HG02678 (cell line): ENCODE measurements at regions not wholly inside any gene's neighbourhood (a gene's known extent, or its start where the extent isn't known, plus 50 kb on each side); places are given as distances from the start of the nearest gene placed in this dataset.

Experiments used
- ATAC-seq: cut with Tn5 transposase; IDR thresholded peaks from one replicate; pipeline ENCODE4 v1.9.1; 2021; ENCODE audit warnings: mild to moderate bottlenecking, moderate library complexity; ENCODE audit not compliant: unreplicated experiment

GRCh38 chr3:30350011-30350410 is 256.4 kb upstream of the TGFBR2 start:
- no peak for ATAC-seq

- ATAC-seq: no peak
Observed at GRCh38 chr3:30350901-30351300, 255.5 kb upstream of the TGFBR2 start.

- no peak for ATAC-seq
Observed at GRCh38 chr3:30352410-30353318, 253.7 kb upstream of the TGFBR2 start.

- ATAC-seq: peak; percentile 93
Observed at GRCh38 chr3:30353711-30354467, 252.5 kb upstream of the TGFBR2 start.

- no peak for ATAC-seq
Observed at GRCh38 chr3:30354513-30354912, 251.9 kb upstream of the TGFBR2 start.

GRCh38 chr3:30354972-30355371 is 251.4 kb upstream of the TGFBR2 start:
- ATAC-seq: no peak

- no peak for ATAC-seq
Observed at GRCh38 chr3:30355622-30356021, 250.8 kb upstream of the TGFBR2 start.

GRCh38 chr3:30356866-30357753 is 249.3 kb upstream of the TGFBR2 start:
- ATAC-seq: no peak

- ATAC-seq: no peak
Observed at GRCh38 chr3:30357897-30358296, 248.5 kb upstream of the TGFBR2 start.

GRCh38 chr3:30358871-30359270 is 247.5 kb upstream of the TGFBR2 start:
- ATAC-seq: no peak

GRCh38 chr3:30368978-30369377 is 237.4 kb upstream of the TGFBR2 start:
- ATAC-seq: no peak

- ATAC-seq: no peak
Observed at GRCh38 chr3:30370681-30371271, 235.6 kb upstream of the TGFBR2 start.

GRCh38 chr3:30372837-30373236 is 233.6 kb upstream of the TGFBR2 start:
- no peak for ATAC-seq

GRCh38 chr3:30384546-30385072 is 221.8 kb upstream of the TGFBR2 start:
- ATAC-seq: no peak

GRCh38 chr3:30393079-30393478 is 213.3 kb upstream of the TGFBR2 start:
- no peak for ATAC-seq

- ATAC-seq: no peak
Observed at GRCh38 chr3:30397030-30397429, 209.4 kb upstream of the TGFBR2 start.

GRCh38 chr3:30399394-30400181 is 206.8 kb upstream of the TGFBR2 start:
- ATAC-seq: no peak

GRCh38 chr3:30400926-30401325 is 205.5 kb upstream of the TGFBR2 start:
- ATAC-seq: no peak

- no peak for ATAC-seq
Observed at GRCh38 chr3:30401971-30402370, 204.4 kb upstream of the TGFBR2 start.

GRCh38 chr3:30407651-30408050 is 198.8 kb upstream of the TGFBR2 start:
- no peak for ATAC-seq
